Stimulated activated naive CD8-positive, alpha-beta T cell treated with anti-CD3 and anti-CD28 coated beads, Interleukin-15, amount 100 ng/mL, for 72 hours (primary cell): ENCODE measurements at regions not wholly inside any gene's neighbourhood (a gene's known extent, or its start where the extent isn't known, plus 50 kb on each side); places are given as distances from the start of the nearest gene placed in this dataset.
A peak's percentile ranks its signal among the peaks of the same experiment; 100 is the strongest.
"Not testable (repeated sequence)": the region's sequence is repeated elsewhere in the genome, so short reads cannot be mapped to it uniquely, and the experiment has no call there.

Experiments
- ATAC-seq: fragments of 150-1000 bp; cut with Tn5 transposase; 2 replicates; pipeline ENCODE4 v1.10.0; 2021; ENCODE audit warnings: mild to moderate bottlenecking, moderate library complexity
- DNase-seq, 2 donors: peaks; one replicate each; pipeline ENCODE4 v3.0.0; 2021 to 2022
- H3K27ac Mint-ChIP-seq, 2 donors: one replicate each; pipeline ENCODE4 v1.8.0; 2022; ENCODE audit warnings: mild to moderate bottlenecking in 2 of 2, mixed read lengths in 2 of 2, moderate library complexity in 2 of 2
- H3K27me3 Mint-ChIP-seq: one replicate; pipeline ENCODE4 v1.8.0; 2022; ENCODE audit warnings: mixed read lengths
- H3K4me1 Mint-ChIP-seq: one replicate; pipeline ENCODE4 v1.8.0; 2022; ENCODE audit warnings: mild to moderate bottlenecking, mixed read lengths
- H3K4me3 Mint-ChIP-seq, 2 donors: one replicate each; pipeline ENCODE4 v1.8.0; 2022; ENCODE audit warnings: mild to moderate bottlenecking in 2 of 2, mixed read lengths in 2 of 2, moderate library complexity in 1 of 2
- H3K9me3 Mint-ChIP-seq, 2 donors: one replicate each; pipeline ENCODE4 v1.8.0; 2022; ENCODE audit warnings: mixed read lengths in 2 of 2

DNA sequence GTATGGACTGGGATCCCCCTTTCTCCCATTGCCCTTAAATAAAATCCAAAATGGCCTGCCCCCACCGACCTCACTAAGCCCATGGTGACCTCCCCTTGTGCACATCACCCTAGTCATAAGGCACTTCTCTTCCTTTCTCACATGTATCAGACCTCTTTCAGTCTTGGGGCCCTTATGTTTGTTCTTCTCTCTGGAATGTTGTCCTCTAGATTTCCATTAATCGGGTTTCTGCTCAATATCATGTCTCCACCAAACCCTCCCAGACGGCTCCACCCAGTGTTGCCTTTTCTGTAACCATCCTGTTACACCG lies 196.3 kb downstream of the ERCC6L2 start:
- ATAC-seq: no peak
- Mint-ChIP-seq H3K27me3 (peaks cover 18% of the 10 kb centered on the region), H3K9me3 (no peaks in the 10 kb centered on the region), H3K4me3 (no peak overlapping the region), H3K4me1 (no peaks in the 10 kb centered on the region), H3K27ac (no peak overlapping the region)
- no peak for DNase-seq

DNA sequence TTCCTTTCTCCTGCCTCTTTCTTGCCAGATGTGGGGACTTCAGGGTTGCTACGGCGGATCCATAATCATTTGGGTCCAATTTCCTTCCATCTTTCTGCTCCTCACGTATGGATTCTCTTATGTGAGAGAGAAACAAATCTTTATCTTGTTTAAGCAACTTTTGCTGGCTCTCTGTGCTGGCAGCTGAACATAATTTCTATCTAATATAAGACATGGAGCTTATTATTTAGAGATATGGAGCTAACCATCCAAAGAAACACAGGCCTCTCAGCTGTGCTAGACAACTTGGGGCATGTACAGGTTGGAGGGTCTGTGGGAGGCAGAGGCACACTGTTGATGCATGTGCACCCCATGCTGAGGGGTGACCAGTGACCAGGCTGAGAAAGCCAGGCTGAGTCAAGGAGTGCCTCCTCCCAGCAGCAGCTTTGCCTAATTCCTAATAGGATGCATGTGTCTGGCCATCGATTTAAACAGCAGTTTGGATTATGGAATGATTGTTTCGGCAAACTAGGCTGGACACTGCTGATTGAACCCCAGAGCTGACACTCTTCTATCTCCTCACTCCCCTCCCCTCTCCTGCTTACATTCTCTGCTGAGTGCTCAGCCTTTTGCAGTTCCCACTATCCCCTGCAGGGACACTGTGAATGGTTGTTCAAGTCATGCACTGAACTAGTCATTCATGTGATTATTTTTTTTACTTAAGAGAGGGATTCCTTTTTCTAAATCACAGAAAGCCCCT lies 195.8 kb downstream of the ERCC6L2 start:
- Mint-ChIP-seq H3K27ac (no peak overlapping the region), H3K9me3 (no peaks in the 10 kb centered on the region), H3K4me1 (no peaks in the 10 kb centered on the region), H3K4me3 (no peak overlapping the region), H3K27me3 (peaks cover 18% of the 10 kb centered on the region)
- DNase-seq (peak in 1 of 2 donors; percentile 12), ATAC-seq (peak; percentile 64)

DNA sequence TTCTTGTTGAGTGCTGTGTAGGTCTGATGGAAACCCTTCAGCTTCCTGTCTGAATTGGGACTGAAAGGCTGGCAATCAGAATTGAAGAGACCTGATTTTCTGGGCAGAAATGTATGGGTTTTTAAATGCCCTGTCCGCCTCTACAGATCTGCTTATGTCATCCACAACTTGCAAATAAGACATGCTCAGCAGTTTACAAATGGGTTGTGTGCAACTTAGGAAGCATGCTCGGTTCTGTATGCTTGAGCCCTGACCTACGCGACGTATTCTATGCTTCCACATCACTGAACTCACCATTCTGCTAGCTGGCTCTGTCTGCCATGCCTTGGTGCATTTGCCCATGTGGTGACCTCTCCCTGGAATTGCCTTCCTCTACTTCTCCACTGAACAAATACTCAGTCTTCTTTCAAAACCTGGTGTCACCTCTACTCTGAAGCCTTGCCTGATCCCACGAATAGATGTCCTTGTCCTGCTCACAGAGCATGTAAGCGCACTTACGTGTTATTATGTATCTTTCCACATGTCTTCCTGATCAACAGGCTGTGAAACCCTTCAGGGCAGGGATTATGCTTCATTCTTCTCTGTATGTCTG lies 194.2 kb downstream of the ERCC6L2 start:
- peaks cover 18% of the 10 kb centered on the region for H3K27me3 Mint-ChIP-seq
- ATAC-seq (no peak), DNase-seq (no peak)
- no peak overlapping the region for H3K4me3 Mint-ChIP-seq
- no peaks in the 10 kb centered on the region for H3K4me1 Mint-ChIP-seq
- H3K27ac Mint-ChIP-seq: peak overlapping the region in 1 of 2 donors; percentile 1
- no peaks in the 10 kb centered on the region for H3K9me3 Mint-ChIP-seq

DNA sequence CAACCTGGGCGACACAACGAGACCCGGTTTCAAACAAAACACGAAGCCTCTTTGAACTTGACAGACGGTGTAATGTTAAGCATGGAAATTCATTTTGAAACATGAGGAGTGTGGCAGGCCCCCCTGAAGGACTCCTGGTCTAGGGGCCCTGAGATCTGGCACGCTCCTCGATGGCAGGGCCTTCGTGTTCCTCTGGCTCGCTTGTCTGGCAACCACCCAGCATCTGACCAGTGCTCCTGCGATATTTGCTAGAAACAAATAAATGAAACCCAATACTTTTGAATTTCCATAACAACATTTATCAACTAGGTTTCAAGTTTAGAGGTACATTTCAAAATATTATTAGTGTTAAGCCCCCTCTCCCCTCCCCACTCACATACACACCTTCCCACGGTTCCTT lies 193.0 kb downstream of the ERCC6L2 start:
- H3K4me3 Mint-ChIP-seq: no peak overlapping the region
- H3K9me3 Mint-ChIP-seq: no peaks in the 10 kb centered on the region
- DNase-seq (no peak), ATAC-seq (no peak)
- no peaks in the 10 kb centered on the region for H3K4me1 Mint-ChIP-seq
- H3K27me3 Mint-ChIP-seq: peaks cover 10% of the 10 kb centered on the region
- no peak overlapping the region for H3K27ac Mint-ChIP-seq

DNA sequence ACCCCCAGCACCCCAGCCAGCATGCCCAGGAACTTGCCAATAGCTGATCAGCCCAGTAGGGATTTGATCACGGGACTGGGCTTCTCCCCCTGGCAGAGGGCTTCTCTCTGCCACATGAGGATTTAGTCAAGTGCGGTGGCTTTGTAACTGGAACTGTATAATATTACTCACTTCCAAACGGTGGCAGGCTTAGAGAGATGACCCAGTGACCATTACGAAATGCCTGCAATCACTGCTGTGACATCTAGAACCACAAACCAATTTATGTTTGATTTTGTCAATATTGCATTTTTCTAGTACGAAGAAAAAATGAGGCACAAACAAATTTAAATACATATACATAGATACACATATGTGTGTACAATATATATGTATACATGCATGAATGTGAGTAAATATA lies 192.1 kb downstream of the ERCC6L2 start:
- ATAC-seq (no peak), DNase-seq (no peak)
- Mint-ChIP-seq H3K27me3 (peaks cover 10% of the 10 kb centered on the region), H3K27ac (no peak overlapping the region), H3K9me3 (no peaks in the 10 kb centered on the region), H3K4me3 (no peak overlapping the region), H3K4me1 (no peaks in the 10 kb centered on the region)

DNA sequence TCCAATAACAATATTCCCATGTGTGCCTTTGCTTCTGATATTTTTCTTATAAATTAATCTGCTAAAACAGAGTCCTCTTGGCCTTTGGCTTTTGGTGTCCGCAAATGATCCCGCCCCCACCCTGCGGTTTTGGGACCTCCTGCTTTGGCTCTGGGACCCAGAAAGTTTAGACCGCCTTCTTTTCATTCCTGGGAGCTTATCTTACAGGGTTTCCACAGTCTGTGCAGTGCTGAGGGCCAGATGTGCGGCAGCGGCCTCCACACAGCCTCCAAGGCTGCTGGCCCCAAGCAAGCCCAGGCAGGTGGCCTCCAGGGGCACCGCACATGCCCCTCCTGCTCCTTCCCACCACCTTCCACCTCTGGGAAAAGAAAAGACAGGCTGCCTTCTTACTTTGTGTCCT lies 191.5 kb downstream of the ERCC6L2 start:
- Mint-ChIP-seq H3K9me3 (no peaks in the 10 kb centered on the region), H3K4me3 (no peak overlapping the region), H3K4me1 (peaks cover 2% of the 10 kb centered on the region), H3K27me3 (peaks cover 13% of the 10 kb centered on the region), H3K27ac (no peak overlapping the region)
- no peak for ATAC-seq
- no peak for DNase-seq

DNA sequence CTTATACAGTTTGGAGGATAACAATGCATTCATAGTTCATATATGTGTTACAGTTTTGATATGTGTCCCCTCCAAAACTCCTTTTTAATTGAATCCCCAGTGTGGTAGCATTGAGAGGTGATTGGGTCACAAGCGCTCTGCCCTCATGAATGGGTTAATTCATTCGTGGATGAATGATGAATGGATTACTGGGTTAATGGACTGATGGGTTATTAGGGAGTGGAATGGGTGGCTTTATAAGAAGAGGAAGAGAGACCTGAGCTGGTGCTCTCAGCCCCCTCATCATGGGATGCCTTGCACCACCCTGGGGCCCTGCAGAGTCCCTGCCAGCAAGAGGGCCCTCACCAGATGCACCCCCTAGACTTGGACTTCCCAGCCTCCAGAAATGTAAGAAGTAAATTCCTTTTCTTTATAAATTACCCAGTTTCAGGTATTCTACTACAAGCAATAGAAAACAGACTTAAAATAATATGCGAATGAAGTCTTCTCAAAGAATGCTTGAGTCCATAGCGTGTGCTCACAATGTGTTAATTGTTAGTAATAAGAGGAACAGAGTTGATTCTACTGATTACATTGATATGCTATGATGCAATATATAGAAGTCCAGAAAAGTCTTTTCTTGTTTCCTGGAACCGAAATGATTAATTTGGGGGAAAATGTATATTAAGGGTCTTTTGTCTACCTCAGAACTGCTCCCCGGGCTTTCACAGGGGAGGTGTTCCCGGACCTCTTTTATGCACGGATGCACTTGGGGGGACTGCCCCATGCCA lies 190.2 kb downstream of the ERCC6L2 start:
- Mint-ChIP-seq H3K27me3 (peaks cover 18% of the 10 kb centered on the region), H3K27ac (no peak overlapping the region), H3K9me3 (no peaks in the 10 kb centered on the region), H3K4me3 (no peak overlapping the region), H3K4me1 (peaks cover 15% of the 10 kb centered on the region)
- ATAC-seq (no peak), DNase-seq (no peak)

DNA sequence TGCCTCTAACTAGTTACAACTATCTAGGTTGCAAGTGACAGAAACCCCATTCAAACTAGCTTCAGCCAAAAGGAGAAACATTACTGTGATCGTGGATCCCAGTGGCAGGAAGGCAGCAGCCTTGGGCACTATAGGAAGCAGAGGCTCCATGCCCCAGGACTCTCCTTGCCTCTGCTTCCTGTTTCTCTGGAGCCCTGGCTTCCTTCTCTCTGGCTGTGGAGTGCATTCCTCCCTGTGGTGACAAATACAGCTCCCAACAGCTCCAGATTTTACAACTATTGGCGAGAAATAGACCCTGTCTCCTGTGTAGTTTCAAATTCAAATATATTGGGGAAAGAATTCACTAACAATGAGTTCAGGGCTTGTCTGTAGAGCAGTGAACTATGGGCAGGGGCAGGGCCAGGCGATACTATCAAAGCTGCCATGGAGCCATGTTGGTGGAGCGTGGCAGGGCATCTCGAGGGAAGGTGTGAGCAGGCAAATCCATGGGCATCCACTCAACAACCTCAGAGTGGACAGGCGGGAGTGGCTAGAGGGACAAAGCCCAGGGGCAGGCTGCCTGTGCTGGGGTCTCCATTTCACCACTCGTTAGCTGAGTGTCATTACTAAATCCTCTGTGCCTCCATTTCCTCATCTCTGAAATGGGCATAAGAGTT lies 189.5 kb downstream of the ERCC6L2 start:
- Mint-ChIP-seq H3K4me3 (no peak overlapping the region), H3K27ac (no peak overlapping the region), H3K9me3 (no peaks in the 10 kb centered on the region), H3K4me1 (peaks cover 16% of the 10 kb centered on the region), H3K27me3 (peaks cover 11% of the 10 kb centered on the region)
- no peak for ATAC-seq
- no peak for DNase-seq

DNA sequence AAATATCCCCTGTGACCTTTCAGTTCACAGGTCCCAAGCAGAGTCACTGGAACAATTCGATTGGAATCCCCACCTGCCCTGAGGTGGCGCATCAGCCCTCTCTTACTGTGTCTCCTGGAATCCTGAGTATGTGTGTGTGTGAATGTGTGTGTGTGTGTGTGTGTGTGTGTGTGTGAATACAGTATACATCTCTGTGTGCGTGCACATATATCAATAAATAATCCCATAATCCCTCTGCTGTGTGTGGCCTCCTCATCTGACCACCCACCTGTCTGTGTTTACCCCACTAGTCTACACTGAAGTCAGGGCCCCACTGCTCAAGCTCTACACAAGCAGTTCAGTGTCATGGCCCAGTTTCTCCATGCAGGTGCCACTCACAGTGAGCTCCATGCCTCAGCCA lies 187.4 kb downstream of the ERCC6L2 start:
- H3K4me1 Mint-ChIP-seq: peaks cover 28% of the 10 kb centered on the region
- DNase-seq: no peak
- H3K9me3 Mint-ChIP-seq: peaks cover 5 to 10% of the 10 kb centered on the region in 2 donors
- ATAC-seq: no peak
- H3K27me3 Mint-ChIP-seq: peaks cover 8% of the 10 kb centered on the region
- no peak overlapping the region for H3K27ac Mint-ChIP-seq
- no peak overlapping the region for H3K4me3 Mint-ChIP-seq

DNA sequence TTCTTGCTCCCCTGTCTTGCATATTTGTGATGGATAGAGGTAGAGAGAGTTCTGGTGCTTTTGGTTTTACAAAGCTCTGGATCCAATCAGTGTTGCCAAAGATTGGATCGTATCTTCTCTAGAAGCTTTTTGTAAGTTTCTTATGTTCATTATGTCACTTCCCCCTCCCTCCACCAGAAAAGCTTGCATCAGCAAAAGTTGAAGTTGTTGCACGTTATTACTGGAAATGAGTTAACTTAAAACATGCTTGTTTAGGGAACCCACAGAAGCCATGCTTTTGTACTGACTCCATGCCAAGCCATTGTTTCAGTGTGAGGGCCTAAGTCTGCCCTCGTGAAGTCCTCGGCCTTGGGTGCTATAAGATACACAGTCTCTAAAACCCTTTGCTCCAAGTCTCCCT lies 186.5 kb downstream of the ERCC6L2 start:
- DNase-seq (no peak), ATAC-seq (no peak)
- Mint-ChIP-seq H3K4me3 (no peak overlapping the region), H3K9me3 (peaks cover 5 to 14% of the 10 kb centered on the region in 2 donors), H3K27ac (no peak overlapping the region), H3K4me1 (peaks cover 36% of the 10 kb centered on the region), H3K27me3 (peaks cover 8% of the 10 kb centered on the region)

DNA sequence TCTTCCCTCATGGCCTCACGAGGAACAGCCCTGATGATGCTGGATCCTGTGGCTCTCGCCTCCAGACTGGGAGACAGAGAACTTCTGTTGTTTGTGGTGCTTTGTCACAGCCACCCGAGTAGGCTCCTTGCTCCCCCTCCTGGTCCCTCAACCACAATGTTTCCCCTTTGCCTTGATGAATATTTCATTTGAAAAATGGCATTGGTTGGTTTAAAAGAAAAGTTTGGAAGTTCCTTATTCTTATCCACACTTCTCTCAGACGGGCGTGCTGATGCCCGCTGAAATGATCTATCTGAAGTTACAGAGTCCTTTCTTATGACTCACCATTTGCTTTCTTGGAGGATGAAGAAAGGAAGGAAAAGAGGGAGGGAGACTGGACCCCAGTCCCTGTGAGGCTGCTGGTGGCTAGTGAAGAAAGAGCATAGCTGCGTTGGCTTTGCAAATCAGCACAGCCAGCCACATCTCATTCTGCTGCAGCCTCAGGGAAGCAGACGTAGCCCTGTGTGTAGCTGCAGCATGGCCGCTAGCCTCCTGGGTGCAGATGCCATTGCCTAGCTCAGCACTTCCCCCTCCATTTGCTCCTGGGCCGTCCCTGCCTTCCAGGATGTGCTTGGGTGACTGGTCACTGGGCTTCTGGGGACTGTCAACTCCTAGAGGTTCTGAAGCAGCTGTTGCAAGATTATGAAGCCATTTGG lies 185.9 kb downstream of the ERCC6L2 start:
- Mint-ChIP-seq H3K9me3 (peaks cover 5 to 14% of the 10 kb centered on the region in 2 donors), H3K27ac (no peak overlapping the region), H3K4me3 (no peak overlapping the region), H3K4me1 (peaks cover 42% of the 10 kb centered on the region), H3K27me3 (peaks cover 8% of the 10 kb centered on the region)
- ATAC-seq: peak; percentile 82
- DNase-seq: peak; percentile 22 to 46

DNA sequence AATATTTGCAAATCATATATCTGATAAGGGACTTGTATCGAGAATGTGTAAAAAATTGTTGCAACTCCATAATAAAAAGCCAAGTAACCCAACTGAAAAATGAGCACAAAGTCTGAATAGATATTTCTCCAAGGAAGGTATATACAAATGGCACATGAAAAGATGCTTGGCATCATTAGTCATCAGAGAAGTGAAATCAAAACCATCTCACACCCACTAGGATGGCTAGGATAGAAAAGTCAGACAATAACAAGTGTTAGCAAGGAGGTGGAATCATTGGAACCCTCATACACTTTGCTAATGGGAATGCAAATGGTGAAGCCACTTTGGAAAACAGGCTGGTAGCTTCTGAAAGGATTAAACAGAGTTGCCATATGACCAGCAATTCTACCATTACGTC lies 182.7 kb downstream of the ERCC6L2 start:
- DNase-seq (no peak), ATAC-seq (no peak)
- Mint-ChIP-seq H3K4me1 (peaks cover 47% of the 10 kb centered on the region), H3K27me3 (peaks cover 8% of the 10 kb centered on the region), H3K4me3 (no peak overlapping the region), H3K27ac (no peak overlapping the region), H3K9me3 (peaks cover 16 to 27% of the 10 kb centered on the region in 2 donors)

DNA sequence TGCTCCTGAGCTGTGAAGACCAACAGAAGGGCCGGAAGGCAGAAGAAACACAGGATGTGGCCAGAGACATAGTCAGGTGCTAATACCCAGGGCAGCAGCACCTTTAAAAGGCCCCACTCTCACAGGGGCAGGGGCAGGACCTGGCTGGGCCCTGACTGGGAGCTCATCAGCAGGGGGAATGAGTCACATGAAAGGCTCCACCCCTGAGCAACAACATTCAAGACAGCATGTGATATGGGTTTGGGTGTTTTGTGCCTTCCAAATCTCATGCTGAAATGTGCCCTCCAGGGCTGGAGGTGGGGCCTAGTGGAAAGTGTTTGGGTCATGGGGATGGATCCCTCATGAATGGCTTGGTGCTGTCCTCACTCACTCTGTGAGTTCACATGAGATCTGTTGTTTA lies 181.7 kb downstream of the ERCC6L2 start:
- DNase-seq (peak in 1 of 2 donors; percentile 21), ATAC-seq (peak; percentile 76)
- Mint-ChIP-seq H3K27ac (no peak overlapping the region), H3K4me3 (no peak overlapping the region), H3K27me3 (peaks cover 6% of the 10 kb centered on the region), H3K9me3 (peaks cover 16 to 27% of the 10 kb centered on the region in 2 donors), H3K4me1 (peaks cover 47% of the 10 kb centered on the region)

DNA sequence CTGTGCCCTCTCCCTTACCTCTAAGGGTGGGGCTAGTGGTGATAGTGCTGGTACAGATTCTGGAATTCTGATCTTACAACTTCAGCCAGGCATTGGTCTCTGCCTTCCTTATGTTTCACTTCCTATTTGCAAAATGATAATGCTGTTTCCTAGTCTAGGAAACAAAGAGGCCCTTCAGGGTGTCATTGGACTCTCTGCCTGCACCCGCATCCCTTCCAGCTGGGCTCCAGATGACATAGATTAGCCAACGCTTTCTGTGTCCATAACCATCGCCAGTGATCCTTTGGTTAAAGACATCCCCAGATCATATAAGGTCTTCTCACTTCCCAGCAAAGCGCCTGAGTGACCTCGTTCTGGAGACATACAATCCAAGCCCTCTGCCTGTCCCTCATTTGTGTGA lies 180.7 kb downstream of the ERCC6L2 start:
- H3K9me3 Mint-ChIP-seq: peaks cover 20 to 32% of the 10 kb centered on the region in 2 donors
- DNase-seq: no peak
- ATAC-seq: no peak
- H3K4me1 Mint-ChIP-seq: peaks cover 37% of the 10 kb centered on the region
- no peak overlapping the region for H3K4me3 Mint-ChIP-seq
- no peaks in the 10 kb centered on the region for H3K27me3 Mint-ChIP-seq
- H3K27ac Mint-ChIP-seq: no peak overlapping the region

DNA sequence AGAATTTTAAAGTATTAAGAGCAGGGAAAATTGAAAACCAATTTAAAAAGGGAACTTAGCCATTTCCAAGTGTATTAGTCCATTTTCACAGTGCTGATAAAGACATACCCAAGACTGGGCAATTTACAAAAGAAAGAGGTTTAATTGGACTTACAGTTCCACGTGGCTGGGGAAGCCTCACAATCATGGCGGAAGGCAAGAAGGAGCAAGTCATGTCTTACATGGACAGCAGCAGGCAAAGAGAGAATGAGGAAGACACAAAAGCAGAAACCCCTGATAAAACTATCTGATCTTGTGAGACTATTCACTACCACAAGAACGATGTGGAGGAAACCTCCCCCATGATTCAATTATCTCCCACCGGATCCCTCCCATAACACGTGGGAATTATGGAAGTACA lies 178.8 kb downstream of the ERCC6L2 start:
- peaks cover 38% of the 10 kb centered on the region for H3K4me1 Mint-ChIP-seq
- H3K9me3 Mint-ChIP-seq: peaks cover 21 to 33% of the 10 kb centered on the region in 2 donors
- ATAC-seq, H3K4me3 Mint-ChIP-seq, H3K27me3 Mint-ChIP-seq, H3K27ac Mint-ChIP-seq, DNase-seq: not testable (repeated sequence)
